ENCODE measurements at regions not wholly inside any gene's neighbourhood (a gene's known extent, or its start where the extent isn't known, plus 50 kb on each side); places are given as distances from the start of the nearest gene placed in this dataset.

- ATAC-seq (ENCODE audit: low read depth) (no peak), DNase-seq (ENCODE audit: low spot score) (no peak)
- no peaks in the 10 kb centered on the region for H3K4me1 ChIP-seq (ENCODE audit: insufficient read depth, poor library complexity, severe bottlenecking)
- no peak overlapping the region for H3K4me3 ChIP-seq (ENCODE audit: severe bottlenecking)
- no peak for TF ChIP-seq CTCF (IDR thresholded peaks at IDR 0.05; ENCODE audit: poor library complexity, severe bottlenecking)
- no peaks in the 10 kb centered on the region for H3K9me3 ChIP-seq (ENCODE audit: severe bottlenecking)
- no peaks in the 10 kb centered on the region for H3K36me3 ChIP-seq (ENCODE audit: low read depth)
- H3K27ac ChIP-seq (ENCODE audit: poor library complexity, severe bottlenecking) = no peak overlapping the region
- H3K27me3 ChIP-seq (ENCODE audit: insufficient read depth, poor library complexity, severe bottlenecking) = no peaks in the 10 kb centered on the region
Observed at GRCh38 chr1:195113471-195113870, 1494.8 kb downstream of the KCNT2 start.

DNA sequence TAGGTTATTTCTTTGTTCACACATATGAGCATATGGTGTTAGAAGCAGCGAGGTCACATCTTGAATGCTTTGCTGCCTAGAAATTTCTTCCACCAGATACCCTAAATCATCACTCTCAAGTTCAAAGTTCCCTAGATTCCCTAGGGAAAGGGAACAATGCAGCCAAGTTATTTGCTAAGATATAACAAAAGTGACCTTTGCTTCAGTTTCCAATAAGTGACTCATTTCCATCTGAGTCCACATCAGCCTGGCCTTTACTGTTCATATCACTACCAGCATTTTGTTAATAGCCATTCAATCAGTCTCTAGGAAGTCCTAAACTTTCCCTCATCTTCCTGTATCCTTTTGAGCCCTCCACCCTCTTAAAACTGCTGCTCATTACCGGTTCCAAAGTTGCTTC is 1502.5 kb downstream of the KCNT2 start:
- ATAC-seq (ENCODE audit: low read depth) (no peak), DNase-seq (ENCODE audit: low spot score) (no peak)
- no peak overlapping the region for H3K27ac ChIP-seq (ENCODE audit: poor library complexity, severe bottlenecking)
- H3K4me3 ChIP-seq (ENCODE audit: severe bottlenecking) = no peak overlapping the region
- no peaks in the 10 kb centered on the region for H3K27me3 ChIP-seq (ENCODE audit: insufficient read depth, poor library complexity, severe bottlenecking)
- no peak for TF ChIP-seq CTCF (IDR thresholded peaks at IDR 0.05; ENCODE audit: poor library complexity, severe bottlenecking)
- H3K36me3 ChIP-seq (ENCODE audit: low read depth) = no peaks in the 10 kb centered on the region
- no peaks in the 10 kb centered on the region for H3K9me3 ChIP-seq (ENCODE audit: severe bottlenecking)
- no peaks in the 10 kb centered on the region for H3K4me1 ChIP-seq (ENCODE audit: insufficient read depth, poor library complexity, severe bottlenecking)

DNA sequence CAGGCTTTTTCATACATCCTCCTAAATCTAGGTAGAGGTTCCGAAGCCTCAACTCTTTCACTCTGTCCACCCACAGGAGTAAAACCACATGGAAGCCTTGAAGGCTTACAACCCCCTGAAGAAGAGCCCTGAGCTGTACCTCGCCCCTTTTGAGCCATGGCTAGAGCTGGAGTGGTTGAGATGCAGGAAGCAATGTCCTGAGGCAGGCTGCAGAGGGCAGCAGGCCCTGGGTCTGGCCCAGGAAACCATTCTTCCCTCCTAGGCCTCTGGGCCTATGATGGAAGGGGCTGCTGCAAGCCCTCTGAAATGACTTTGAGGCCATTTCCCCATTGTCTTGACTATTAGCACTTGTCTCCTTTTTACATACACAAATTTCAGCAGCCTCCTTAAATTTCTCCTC is 1503.0 kb downstream of the KCNT2 start:
- Histone ChIP-seq H3K36me3 (ENCODE audit: low read depth) (no peaks in the 10 kb centered on the region), H3K27ac (ENCODE audit: poor library complexity, severe bottlenecking) (no peak overlapping the region), H3K27me3 (ENCODE audit: insufficient read depth, poor library complexity, severe bottlenecking) (no peaks in the 10 kb centered on the region), H3K4me3 (ENCODE audit: severe bottlenecking) (no peak overlapping the region), H3K9me3 (ENCODE audit: severe bottlenecking) (no peaks in the 10 kb centered on the region), H3K4me1 (ENCODE audit: insufficient read depth, poor library complexity, severe bottlenecking) (no peaks in the 10 kb centered on the region)
- DNase-seq (ENCODE audit: low spot score) = no peak
- no peak for TF ChIP-seq CTCF (IDR thresholded peaks at IDR 0.05; ENCODE audit: poor library complexity, severe bottlenecking)
- ATAC-seq (ENCODE audit: low read depth) = no peak

GRCh38 chr1:195097316-195097715 is 1510.9 kb downstream of the KCNT2 start:
- no peak overlapping the region for H3K4me3 ChIP-seq (ENCODE audit: severe bottlenecking)
- no peaks in the 10 kb centered on the region for H3K36me3 ChIP-seq (ENCODE audit: low read depth)
- no peak for TF ChIP-seq CTCF (IDR thresholded peaks at IDR 0.05; ENCODE audit: poor library complexity, severe bottlenecking)
- no peaks in the 10 kb centered on the region for H3K9me3 ChIP-seq (ENCODE audit: severe bottlenecking)
- H3K27ac ChIP-seq (ENCODE audit: poor library complexity, severe bottlenecking) = no peak overlapping the region
- DNase-seq (ENCODE audit: low spot score) = peak; percentile 67
- H3K4me1 ChIP-seq (ENCODE audit: insufficient read depth, poor library complexity, severe bottlenecking) = no peaks in the 10 kb centered on the region
- H3K27me3 ChIP-seq (ENCODE audit: insufficient read depth, poor library complexity, severe bottlenecking) = no peaks in the 10 kb centered on the region
- peak; percentile 93 for ATAC-seq (ENCODE audit: low read depth)

- no peaks in the 10 kb centered on the region for H3K36me3 ChIP-seq (ENCODE audit: low read depth)
- H3K9me3 ChIP-seq (ENCODE audit: severe bottlenecking) = no peaks in the 10 kb centered on the region
- no peaks in the 10 kb centered on the region for H3K4me1 ChIP-seq (ENCODE audit: insufficient read depth, poor library complexity, severe bottlenecking)
- DNase-seq (ENCODE audit: low spot score) (no peak), ATAC-seq (ENCODE audit: low read depth) (no peak)
- H3K4me3 ChIP-seq (ENCODE audit: severe bottlenecking) = no peak overlapping the region
- TF ChIP-seq CTCF (IDR thresholded peaks at IDR 0.05; ENCODE audit: poor library complexity, severe bottlenecking) = no peak
- no peak overlapping the region for H3K27ac ChIP-seq (ENCODE audit: poor library complexity, severe bottlenecking)
- no peaks in the 10 kb centered on the region for H3K27me3 ChIP-seq (ENCODE audit: insufficient read depth, poor library complexity, severe bottlenecking)
Observed at GRCh38 chr1:195096051-195096521, 1512.2 kb downstream of the KCNT2 start.

All from RWPE2 (cell line).